HUES6 (cell line): ENCODE measurements at regions not wholly inside any gene's neighbourhood (a gene's known extent, or its start where the extent isn't known, plus 50 kb on each side); places are given as distances from the start of the nearest gene placed in this dataset.

Experiments
- H3K27ac ChIP-seq: 2 replicates; pipeline ENCODE4 v1.7.0; 2013; ENCODE audit warnings: low read depth, mild to moderate bottlenecking, low read length, inconsistent platforms
- H3K27me3 ChIP-seq: 2 replicates; pipeline ENCODE4 v1.6.1; 2013; ENCODE audit warnings: low read length; ENCODE audit not compliant: control insufficient read depth, insufficient read depth
- H3K36me3 ChIP-seq: 2 replicates; pipeline ENCODE4 v1.6.1; 2013; ENCODE audit warnings: low read length; ENCODE audit not compliant: control insufficient read depth, insufficient read depth
- H3K4me1 ChIP-seq: 2 replicates; pipeline ENCODE4 v1.6.1; 2013; ENCODE audit warnings: low read length; ENCODE audit not compliant: control insufficient read depth, insufficient read depth
- H3K4me3 ChIP-seq: 2 replicates; pipeline ENCODE4 v1.5.1; 2013; ENCODE audit warnings: low read depth, low read length
- H3K9ac ChIP-seq: one replicate; pipeline ENCODE4 v1.6.1; 2013; ENCODE audit warnings: mild to moderate bottlenecking, low read length
- H3K9me3 ChIP-seq: 2 replicates; pipeline ENCODE4 v1.6.1; 2013; ENCODE audit warnings: low read depth, low read length; ENCODE audit not compliant: control insufficient read depth, insufficient read depth

GRCh38 chr13:91123456-91124127 lies 223.9 kb upstream of the MIR17HG start:
- H3K4me3 ChIP-seq: no peak overlapping the region
- H3K4me1 ChIP-seq: peaks cover 10% of the 10 kb centered on the region
- H3K27me3 ChIP-seq: no peaks in the 10 kb centered on the region
- H3K36me3 ChIP-seq: no peaks in the 10 kb centered on the region
- no peak overlapping the region for H3K27ac ChIP-seq
- no peaks in the 10 kb centered on the region for H3K9me3 ChIP-seq
- H3K9ac ChIP-seq: no peak overlapping the region

- H3K27ac ChIP-seq: no peak overlapping the region
- no peaks in the 10 kb centered on the region for H3K36me3 ChIP-seq
- H3K9ac ChIP-seq: no peak overlapping the region
- no peak overlapping the region for H3K4me3 ChIP-seq
- H3K27me3 ChIP-seq: no peaks in the 10 kb centered on the region
- H3K9me3 ChIP-seq: 0 out of 2 replicates have a peak, but pooled peaks cover under 1% of the 10 kb centered on the region
- H3K4me1 ChIP-seq: peaks cover 10% of the 10 kb centered on the region
Observed at GRCh38 chr13:91126806-91127205, 220.7 kb upstream of the MIR17HG start.

- Histone ChIP-seq H3K4me3 (no peak overlapping the region), H3K36me3 (no peaks in the 10 kb centered on the region), H3K4me1 (peaks cover 10% of the 10 kb centered on the region), H3K27ac (no peak overlapping the region), H3K9ac (no peak overlapping the region), H3K27me3 (no peaks in the 10 kb centered on the region), H3K9me3 (0 out of 2 replicates have a peak, but pooled peaks cover 3% of the 10 kb centered on the region)
Observed at GRCh38 chr13:91127995-91128394, 219.5 kb upstream of the MIR17HG start.

- Histone ChIP-seq H3K27ac (no peak overlapping the region), H3K4me3 (no peak overlapping the region), H3K4me1 (peaks cover 14% of the 10 kb centered on the region), H3K9ac (no peak overlapping the region), H3K36me3 (no peaks in the 10 kb centered on the region), H3K9me3 (0 out of 2 replicates have a peak, but pooled peaks cover 3% of the 10 kb centered on the region), H3K27me3 (no peaks in the 10 kb centered on the region)
Observed at GRCh38 chr13:91132381-91132780, 215.1 kb upstream of the MIR17HG start.

GRCh38 chr13:91132786-91133185 lies 214.7 kb upstream of the MIR17HG start:
- H3K9me3 ChIP-seq: 0 out of 2 replicates have a peak, but pooled peaks cover 3% of the 10 kb centered on the region

GRCh38 chr13:91133941-91134802 lies 213.3 kb upstream of the MIR17HG start:
- no peaks in the 10 kb centered on the region for H3K36me3 ChIP-seq
- H3K27me3 ChIP-seq: no peaks in the 10 kb centered on the region
- H3K27ac ChIP-seq: no peak overlapping the region
- 0 out of 2 replicates have a peak, but pooled peaks cover 3% of the 10 kb centered on the region for H3K9me3 ChIP-seq
- H3K4me3 ChIP-seq: no peak overlapping the region
- peaks cover 27% of the 10 kb centered on the region for H3K4me1 ChIP-seq
- H3K9ac ChIP-seq: no peak overlapping the region

More at GRCh38 chr13:91132786-91133185, 214.7 kb upstream of the MIR17HG start:
- Histone ChIP-seq H3K4me3 (no peak overlapping the region), H3K27ac (no peak overlapping the region), H3K4me1 (peaks cover 18% of the 10 kb centered on the region), H3K27me3 (no peaks in the 10 kb centered on the region), H3K9ac (no peak overlapping the region), H3K36me3 (no peaks in the 10 kb centered on the region)

GRCh38 chr13:91134803-91135184 lies 212.7 kb upstream of the MIR17HG start:
- H3K27me3 ChIP-seq: no peaks in the 10 kb centered on the region
- no peak overlapping the region for H3K9ac ChIP-seq
- no peaks in the 10 kb centered on the region for H3K36me3 ChIP-seq
- 0 out of 2 replicates have a peak, but pooled peaks cover 3% of the 10 kb centered on the region for H3K9me3 ChIP-seq
- no peak overlapping the region for H3K4me3 ChIP-seq
- H3K4me1 ChIP-seq: peaks cover 33% of the 10 kb centered on the region
- no peak overlapping the region for H3K27ac ChIP-seq

- Histone ChIP-seq H3K9me3 (0 out of 2 replicates have a peak, but pooled peaks cover 3% of the 10 kb centered on the region), H3K4me1 (peaks cover 37% of the 10 kb centered on the region), H3K27ac (no peak overlapping the region), H3K36me3 (no peaks in the 10 kb centered on the region), H3K27me3 (no peaks in the 10 kb centered on the region), H3K4me3 (no peak overlapping the region), H3K9ac (no peak overlapping the region)
Observed at GRCh38 chr13:91135376-91135775, 212.1 kb upstream of the MIR17HG start.

GRCh38 chr13:91135968-91136367 lies 211.5 kb upstream of the MIR17HG start:
- no peak overlapping the region for H3K27ac ChIP-seq
- H3K27me3 ChIP-seq: no peaks in the 10 kb centered on the region
- H3K9me3 ChIP-seq: 0 out of 2 replicates have a peak, but pooled peaks cover 3% of the 10 kb centered on the region
- no peaks in the 10 kb centered on the region for H3K36me3 ChIP-seq
- H3K9ac ChIP-seq: no peak overlapping the region
- H3K4me1 ChIP-seq: peaks cover 39% of the 10 kb centered on the region
- H3K4me3 ChIP-seq: no peak overlapping the region

- Histone ChIP-seq H3K9ac (no peak overlapping the region), H3K9me3 (0 out of 2 replicates have a peak, but pooled peaks cover 2% of the 10 kb centered on the region), H3K4me1 (peaks cover 39% of the 10 kb centered on the region), H3K27me3 (no peaks in the 10 kb centered on the region), H3K27ac (no peak overlapping the region), H3K4me3 (no peak overlapping the region), H3K36me3 (no peaks in the 10 kb centered on the region)
Observed at GRCh38 chr13:91136806-91137205, 210.7 kb upstream of the MIR17HG start.

- no peak overlapping the region for H3K4me3 ChIP-seq
Observed at GRCh38 chr13:91139232-91139631, 208.3 kb upstream of the MIR17HG start.

More at GRCh38 chr13:91139232-91139631, 208.3 kb upstream of the MIR17HG start:
- no peaks in the 10 kb centered on the region for H3K27me3 ChIP-seq
- H3K27ac ChIP-seq: no peak overlapping the region
- peaks cover 39% of the 10 kb centered on the region for H3K4me1 ChIP-seq
- H3K9ac ChIP-seq: no peak overlapping the region
- H3K9me3 ChIP-seq: no peaks in the 10 kb centered on the region
- H3K36me3 ChIP-seq: no peaks in the 10 kb centered on the region
